Fibroblast of lung (primary cell): ENCODE measurements at regions not wholly inside any gene's neighbourhood (a gene's known extent, or its start where the extent isn't known, plus 50 kb on each side); places are given as distances from the start of the nearest gene placed in this dataset.
"Not testable (repeated sequence)": the region's sequence is repeated elsewhere in the genome, so short reads cannot be mapped to it uniquely, and the experiment has no call there.

ENCODE experiments used
- DNase-seq, 2 donors: peaks; one replicate each; pipeline versions ENCODE4 v3.0.0 to v3.0.0-alpha.2; 2010; ENCODE audit warnings: low read depth in 2 of 2
- H2AFZ ChIP-seq: 2 replicates; pipeline ENCODE4 v1.5.1; 2012; ENCODE audit warnings: low read length, control low read depth, inconsistent platforms
- H3K27ac ChIP-seq: 2 replicates; pipeline ENCODE4 v1.5.1; 2011; ENCODE audit warnings: low read length, control low read depth; ENCODE audit not compliant: insufficient read depth
- H3K27me3 ChIP-seq: 2 replicates; pipeline ENCODE4 v1.5.1; 2011; ENCODE audit warnings: mild to moderate bottlenecking, low read length; ENCODE audit not compliant: control insufficient read depth, insufficient read depth
- H3K36me3 ChIP-seq: 2 replicates; pipeline ENCODE4 v1.5.1; 2011; ENCODE audit warnings: low read length; ENCODE audit not compliant: control insufficient read depth, insufficient read depth
- H3K4me1 ChIP-seq: 2 replicates; pipeline ENCODE4 v1.5.1; 2011; ENCODE audit warnings: low read length; ENCODE audit not compliant: control insufficient read depth, insufficient read depth; ENCODE audit errors: extremely low read depth
- H3K4me2 ChIP-seq: 2 replicates; pipeline ENCODE4 v1.5.1; 2011; ENCODE audit warnings: low read length, control low read depth; ENCODE audit not compliant: insufficient read depth; ENCODE audit errors: extremely low read depth
- H3K4me3 ChIP-seq, 4 experiments: fragments of 200-600 bp in 1 of 4; sonication (generic) in 1 of 4; replicated peaks in 1 of 4; 2 replicates each; pipeline ENCODE4 v1.5.1; 2011 to 2016; ENCODE audit warnings: low read length in 4 of 4, low read depth in 3 of 4, mild to moderate bottlenecking in 3 of 4, control low read depth in 2 of 4, inconsistent platforms in 1 of 4, mixed read lengths in 1 of 4; ENCODE audit not compliant: insufficient read depth in 1 of 4; ENCODE audit errors: control extremely low read depth in 1 of 4
- H3K79me2 ChIP-seq: 2 replicates; pipeline ENCODE4 v1.5.1; 2012; ENCODE audit warnings: mild to moderate bottlenecking, low read length, inconsistent platforms; ENCODE audit not compliant: control insufficient read depth, insufficient read depth
- H3K9ac ChIP-seq: 2 replicates; pipeline ENCODE4 v1.5.1; 2011; ENCODE audit warnings: mild to moderate bottlenecking, low read length, control low read depth; ENCODE audit not compliant: insufficient read depth
- H3K9me3 ChIP-seq: 2 replicates; pipeline ENCODE4 v1.5.1; 2012; ENCODE audit warnings: low read depth, low read length; ENCODE audit not compliant: control insufficient read depth, insufficient read depth
- H4K20me1 ChIP-seq: 2 replicates; pipeline ENCODE4 v1.5.1; 2011; ENCODE audit warnings: low read length; ENCODE audit not compliant: control insufficient read depth, insufficient read depth; ENCODE audit errors: extremely low read depth
- CTCF ChIP-seq, 2 donors: IDR thresholded peaks in 1 of 2; conservative IDR thresholded peaks in 1 of 2; 1 replicate in 1 of 2; 2 replicates in 1 of 2; pipeline ENCODE4 v1.5.1; 2011 to 2012; ENCODE audit warnings: low read length in 2 of 2, control low read depth in 1 of 2, inconsistent platforms in 1 of 2, low read depth in 1 of 2, mild to moderate bottlenecking in 1 of 2
- EZH2 ChIP-seq: IDR thresholded peaks from 2 replicates; pipeline ENCODE4 v1.5.1; 2012; ENCODE audit warnings: low read length, control low read depth, mild to moderate bottlenecking; ENCODE audit errors: missing control alignments

GRCh38 chrX:34238896-34239295 is 106.8 kb upstream of the FAM47A start:
- no peaks in the 10 kb centered on the region for H3K4me1 ChIP-seq
- no peak overlapping the region for H3K9ac ChIP-seq
- peak in 1 of 2 donors; percentile 24 for DNase-seq
- H3K9me3 ChIP-seq = no peaks in the 10 kb centered on the region
- H4K20me1 ChIP-seq = no peaks in the 10 kb centered on the region
- H3K4me3 ChIP-seq = no peak overlapping the region
- no peaks in the 10 kb centered on the region for H3K27me3 ChIP-seq
- no peak overlapping the region for H3K4me2 ChIP-seq
- no peak overlapping the region for H3K27ac ChIP-seq
- TF ChIP-seq EZH2 (no peak), CTCF (conservative IDR thresholded peaks at IDR 0.05 in 1 of 2, IDR thresholded peaks at IDR 0.05 in 1 of 2; ENCODE audit: low read depth in 1 of 2, low read length in 2 of 2) (no peak)
- H3K79me2 ChIP-seq = no peaks in the 10 kb centered on the region
- no peak overlapping the region for H2AFZ ChIP-seq
- H3K36me3 ChIP-seq = no peaks in the 10 kb centered on the region

GRCh38 chrX:34230156-34230555 is 98.0 kb upstream of the FAM47A start:
- not testable (repeated sequence) for H3K4me1 ChIP-seq, H3K36me3 ChIP-seq, H3K9ac ChIP-seq, H3K4me3 ChIP-seq, H4K20me1 ChIP-seq, H3K4me2 ChIP-seq, DNase-seq, H3K79me2 ChIP-seq, H2AFZ ChIP-seq, H3K9me3 ChIP-seq, H3K27me3 ChIP-seq, H3K27ac ChIP-seq

DNA sequence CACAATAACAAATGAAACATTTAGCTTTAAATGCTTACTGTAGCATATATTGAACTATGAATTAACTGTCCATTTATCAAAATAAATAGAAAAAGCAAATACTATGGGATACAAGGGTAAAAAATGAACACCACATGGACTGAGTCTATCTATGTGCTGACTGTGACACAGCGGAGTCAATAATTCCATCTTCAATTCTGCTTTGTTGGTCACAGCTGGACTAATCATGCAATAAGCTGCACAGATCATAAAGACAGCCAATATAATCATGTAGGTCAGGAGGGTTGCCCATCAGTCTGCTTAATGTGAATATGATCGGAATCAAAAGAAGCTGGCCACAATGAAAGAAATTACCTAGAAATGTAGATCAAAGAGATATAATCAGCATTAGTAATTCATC is 95.7 kb upstream of the FAM47A start:
- no peaks in the 10 kb centered on the region for H3K36me3 ChIP-seq
- H2AFZ ChIP-seq = no peak overlapping the region
- no peaks in the 10 kb centered on the region for H3K27me3 ChIP-seq
- no peaks in the 10 kb centered on the region for H3K4me1 ChIP-seq
- H3K9me3 ChIP-seq = no peaks in the 10 kb centered on the region
- H3K9ac ChIP-seq = no peak overlapping the region
- no peaks in the 10 kb centered on the region for H3K79me2 ChIP-seq
- no peak for DNase-seq
- H4K20me1 ChIP-seq = no peaks in the 10 kb centered on the region
- no peak overlapping the region for H3K27ac ChIP-seq
- no peak overlapping the region for H3K4me3 ChIP-seq
- no peak overlapping the region for H3K4me2 ChIP-seq
- no peak for TF ChIP-seq EZH2
- TF ChIP-seq CTCF (conservative IDR thresholded peaks at IDR 0.05 in 1 of 2, IDR thresholded peaks at IDR 0.05 in 1 of 2; ENCODE audit: low read depth in 1 of 2, low read length in 2 of 2) = no peak

- TF ChIP-seq CTCF (conservative IDR thresholded peaks at IDR 0.05 in 1 of 2, IDR thresholded peaks at IDR 0.05 in 1 of 2; ENCODE audit: low read depth in 1 of 2, low read length in 2 of 2) (no peak), EZH2 (no peak)
These were observed 91.5 kb upstream of the FAM47A start for GRCh38 chrX:34223574-34223973.

More at GRCh38 chrX:34223574-34223973, 91.5 kb upstream of the FAM47A start:
- no peaks in the 10 kb centered on the region for H3K9me3 ChIP-seq
- H3K27ac ChIP-seq = no peak overlapping the region
- no peak overlapping the region for H3K4me3 ChIP-seq
- H2AFZ ChIP-seq = no peak overlapping the region
- no peak overlapping the region for H3K9ac ChIP-seq
- H4K20me1 ChIP-seq = no peaks in the 10 kb centered on the region
- no peaks in the 10 kb centered on the region for H3K4me1 ChIP-seq
- no peaks in the 10 kb centered on the region for H3K27me3 ChIP-seq
- no peak overlapping the region for H3K4me2 ChIP-seq
- no peak for DNase-seq
- no peaks in the 10 kb centered on the region for H3K79me2 ChIP-seq
- no peaks in the 10 kb centered on the region for H3K36me3 ChIP-seq
